ENCODE measurements at regions not wholly inside any gene's neighbourhood (a gene's known extent, or its start where the extent isn't known, plus 50 kb on each side); places are given as distances from the start of the nearest gene placed in this dataset.

- Histone ChIP-seq H3K27ac (ENCODE audit: low read length, poor library complexity, severe bottlenecking) (no peak overlapping the region), H3K27me3 (ENCODE audit: control insufficient read depth in 1 of 2, insufficient read depth in 1 of 2, low read length in 2 of 2) (no peaks in the 10 kb centered on the region), H3K4me3 (ENCODE audit: insufficient read depth in 1 of 2, low read depth in 1 of 2, low read length in 2 of 2) (no peak overlapping the region), H3K14ac (ENCODE audit: low read length in 2 of 2) (no peak overlapping the region), H3K4me2 (ENCODE audit: low read length, poor library complexity, severe bottlenecking) (no peak overlapping the region), H4K91ac (ENCODE audit: low read length) (no peak overlapping the region), H3K36me3 (ENCODE audit: control insufficient read depth in 1 of 2, insufficient read depth in 2 of 2, low read depth in 1 of 2, low read length in 2 of 2) (no peaks in the 10 kb centered on the region), H2AK5ac (ENCODE audit: low read length, severe bottlenecking) (no peak overlapping the region), H3K23ac (ENCODE audit: low read length in 2 of 2) (no peak overlapping the region), H3K4me1 (ENCODE audit: control insufficient read depth, insufficient read depth, low read depth, low read length) (no peaks in the 10 kb centered on the region), H3K4ac (ENCODE audit: low read depth in 1 of 2, low read length in 2 of 2) (no peak overlapping the region), H3K18ac (ENCODE audit: low read depth in 1 of 2, low read length in 2 of 2) (no peak overlapping the region), H2BK120ac (ENCODE audit: low read depth, low read length) (no peak overlapping the region), H2BK5ac (ENCODE audit: low read depth, low read length, poor library complexity, severe bottlenecking) (no peak overlapping the region), H3K9ac (ENCODE audit: low read length) (no peak overlapping the region), H4K8ac (ENCODE audit: low read length) (peak overlapping the region; percentile 14), H3K9me3 (ENCODE audit: control insufficient read depth, low read length) (no peaks in the 10 kb centered on the region), H2BK15ac (ENCODE audit: low read depth, poor library complexity, severe bottlenecking) (no peak overlapping the region), H2AFZ (ENCODE audit: low read depth, low read length) (no peak overlapping the region), H2BK12ac (ENCODE audit: low read length in 2 of 2) (no peak overlapping the region), H3K79me1 (replicated peaks; ENCODE audit: low read length, poor library complexity, severe bottlenecking) (no peaks in the 10 kb centered on the region)
- no peak for DNase-seq
- WGBS, result 94% methylated on average over 4 of the region's 5 CpGs
Measured at GRCh38 chr7:16357474-16357873, 63.9 kb downstream of the CRPPA start.

- H3K4me1 ChIP-seq (ENCODE audit: control insufficient read depth, insufficient read depth, low read depth, low read length), result no peaks in the 10 kb centered on the region
- H3K14ac ChIP-seq (ENCODE audit: low read length in 2 of 2), result no peak overlapping the region
- H2BK5ac ChIP-seq (ENCODE audit: low read depth, low read length, poor library complexity, severe bottlenecking), result no peak overlapping the region
- H2BK15ac ChIP-seq (ENCODE audit: low read depth, poor library complexity, severe bottlenecking), result no peak overlapping the region
- H3K9me3 ChIP-seq (ENCODE audit: control insufficient read depth, low read length), result no peaks in the 10 kb centered on the region
- no peak overlapping the region for H3K4me3 ChIP-seq (ENCODE audit: insufficient read depth in 1 of 2, low read depth in 1 of 2, low read length in 2 of 2)
- no peak overlapping the region for H2AFZ ChIP-seq (ENCODE audit: low read depth, low read length)
- H4K91ac ChIP-seq (ENCODE audit: low read length), result no peak overlapping the region
- peak overlapping the region; percentile 60 for H3K9ac ChIP-seq (ENCODE audit: low read length)
- H3K36me3 ChIP-seq (ENCODE audit: control insufficient read depth in 1 of 2, insufficient read depth in 2 of 2, low read depth in 1 of 2, low read length in 2 of 2), result no peaks in the 10 kb centered on the region
- H4K8ac ChIP-seq (ENCODE audit: low read length), result no peak overlapping the region
- H3K23ac ChIP-seq (ENCODE audit: low read length in 2 of 2), result no peak overlapping the region
- H3K79me1 ChIP-seq (replicated peaks; ENCODE audit: low read length, poor library complexity, severe bottlenecking), result no peaks in the 10 kb centered on the region
- DNase-seq, result peak; percentile 11
- H2AK5ac ChIP-seq (ENCODE audit: low read length, severe bottlenecking), result no peak overlapping the region
- H2BK120ac ChIP-seq (ENCODE audit: low read depth, low read length), result no peak overlapping the region
- no peak overlapping the region for H3K4ac ChIP-seq (ENCODE audit: low read depth in 1 of 2, low read length in 2 of 2)
- H2BK12ac ChIP-seq (ENCODE audit: low read length in 2 of 2), result no peak overlapping the region
- H3K18ac ChIP-seq (ENCODE audit: low read depth in 1 of 2, low read length in 2 of 2), result no peak overlapping the region
- H3K27me3 ChIP-seq (ENCODE audit: control insufficient read depth in 1 of 2, insufficient read depth in 1 of 2, low read length in 2 of 2), result no peaks in the 10 kb centered on the region
- no peak overlapping the region for H3K4me2 ChIP-seq (ENCODE audit: low read length, poor library complexity, severe bottlenecking)
- 82% methylated on average over 2 of the region's 2 CpGs for WGBS
- no peak overlapping the region for H3K27ac ChIP-seq (ENCODE audit: low read length, poor library complexity, severe bottlenecking)
Measured at GRCh38 chr7:16356301-16356958, 64.9 kb downstream of the CRPPA start.

DNA sequence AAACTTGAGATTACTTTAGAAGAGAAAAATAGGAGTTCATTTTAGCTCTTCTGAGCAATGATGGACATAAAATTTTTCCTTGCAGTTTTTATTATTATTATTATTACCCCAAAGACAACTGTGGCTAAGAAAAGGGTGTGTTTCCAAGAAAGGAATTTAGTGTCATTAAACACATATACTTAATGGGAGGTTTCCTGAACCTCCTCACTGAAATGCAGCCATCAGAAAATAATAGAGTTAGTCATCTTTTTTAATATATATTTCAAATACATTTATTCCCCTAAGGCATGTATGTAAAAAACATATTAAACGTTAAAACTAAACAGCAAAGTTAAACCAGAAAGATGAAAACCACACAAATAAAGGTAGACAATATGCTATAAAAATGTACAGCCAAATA, 66.8 kb downstream of the CRPPA start:
- Histone ChIP-seq H3K4me2 (ENCODE audit: low read length, poor library complexity, severe bottlenecking) (no peak overlapping the region), H3K14ac (ENCODE audit: low read length in 2 of 2) (no peak overlapping the region), H3K23ac (ENCODE audit: low read length in 2 of 2) (no peak overlapping the region), H3K9me3 (ENCODE audit: control insufficient read depth, low read length) (peaks cover 14% of the 10 kb centered on the region), H2BK12ac (ENCODE audit: low read length in 2 of 2) (no peak overlapping the region), H3K4me3 (ENCODE audit: insufficient read depth in 1 of 2, low read depth in 1 of 2, low read length in 2 of 2) (no peak overlapping the region), H3K27ac (ENCODE audit: low read length, poor library complexity, severe bottlenecking) (no peak overlapping the region), H2AK5ac (ENCODE audit: low read length, severe bottlenecking) (no peak overlapping the region), H3K36me3 (ENCODE audit: control insufficient read depth in 1 of 2, insufficient read depth in 2 of 2, low read depth in 1 of 2, low read length in 2 of 2) (no peaks in the 10 kb centered on the region), H2AFZ (ENCODE audit: low read depth, low read length) (no peak overlapping the region), H2BK5ac (ENCODE audit: low read depth, low read length, poor library complexity, severe bottlenecking) (no peak overlapping the region), H2BK120ac (ENCODE audit: low read depth, low read length) (no peak overlapping the region), H4K91ac (ENCODE audit: low read length) (no peak overlapping the region), H4K8ac (ENCODE audit: low read length) (no peak overlapping the region), H2BK15ac (ENCODE audit: low read depth, poor library complexity, severe bottlenecking) (no peak overlapping the region), H3K4me1 (ENCODE audit: control insufficient read depth, insufficient read depth, low read depth, low read length) (no peaks in the 10 kb centered on the region), H3K79me1 (replicated peaks; ENCODE audit: low read length, poor library complexity, severe bottlenecking) (no peaks in the 10 kb centered on the region), H3K9ac (ENCODE audit: low read length) (no peak overlapping the region), H3K4ac (ENCODE audit: low read depth in 1 of 2, low read length in 2 of 2) (no peak overlapping the region), H3K18ac (ENCODE audit: low read depth in 1 of 2, low read length in 2 of 2) (no peak overlapping the region), H3K27me3 (ENCODE audit: control insufficient read depth in 1 of 2, insufficient read depth in 1 of 2, low read length in 2 of 2) (no peaks in the 10 kb centered on the region)
- DNase-seq, result no peak
- WGBS, result 100% methylated on average over 1 of the region's 1 CpG

GRCh38 chr7:16353226-16353625, 68.1 kb downstream of the CRPPA start:
- H3K14ac ChIP-seq (ENCODE audit: low read length in 2 of 2), result no peak overlapping the region
- H2BK15ac ChIP-seq (ENCODE audit: low read depth, poor library complexity, severe bottlenecking), result no peak overlapping the region
- H3K4me2 ChIP-seq (ENCODE audit: low read length, poor library complexity, severe bottlenecking), result no peak overlapping the region
- H2AK5ac ChIP-seq (ENCODE audit: low read length, severe bottlenecking), result no peak overlapping the region
- H3K9ac ChIP-seq (ENCODE audit: low read length), result no peak overlapping the region
- no peaks in the 10 kb centered on the region for H3K27me3 ChIP-seq (ENCODE audit: control insufficient read depth in 1 of 2, insufficient read depth in 1 of 2, low read length in 2 of 2)
- no peak overlapping the region for H3K18ac ChIP-seq (ENCODE audit: low read depth in 1 of 2, low read length in 2 of 2)
- no peaks in the 10 kb centered on the region for H3K36me3 ChIP-seq (ENCODE audit: control insufficient read depth in 1 of 2, insufficient read depth in 2 of 2, low read depth in 1 of 2, low read length in 2 of 2)
- H4K8ac ChIP-seq (ENCODE audit: low read length), result no peak overlapping the region
- H3K79me1 ChIP-seq (replicated peaks; ENCODE audit: low read length, poor library complexity, severe bottlenecking), result peaks cover 2% of the 10 kb centered on the region
- H2AFZ ChIP-seq (ENCODE audit: low read depth, low read length), result no peak overlapping the region
- 0% methylated on average over 1 of the region's 4 CpGs for WGBS
- no peak overlapping the region for H3K4me3 ChIP-seq (ENCODE audit: insufficient read depth in 1 of 2, low read depth in 1 of 2, low read length in 2 of 2)
- H2BK12ac ChIP-seq (ENCODE audit: low read length in 2 of 2), result no peak overlapping the region
- no peaks in the 10 kb centered on the region for H3K4me1 ChIP-seq (ENCODE audit: control insufficient read depth, insufficient read depth, low read depth, low read length)
- no peak overlapping the region for H4K91ac ChIP-seq (ENCODE audit: low read length)
- no peak for DNase-seq
- H3K27ac ChIP-seq (ENCODE audit: low read length, poor library complexity, severe bottlenecking), result no peak overlapping the region
- H3K9me3 ChIP-seq (ENCODE audit: control insufficient read depth, low read length), result peaks cover 18% of the 10 kb centered on the region
- no peak overlapping the region for H3K23ac ChIP-seq (ENCODE audit: low read length in 2 of 2)
- no peak overlapping the region for H2BK5ac ChIP-seq (ENCODE audit: low read depth, low read length, poor library complexity, severe bottlenecking)
- H3K4ac ChIP-seq (ENCODE audit: low read depth in 1 of 2, low read length in 2 of 2), result no peak overlapping the region
- no peak overlapping the region for H2BK120ac ChIP-seq (ENCODE audit: low read depth, low read length)

All from mesenchymal stem cell (in vitro differentiated cells and primary cell).